ENCODE measurements at regions not wholly inside any gene's neighbourhood (a gene's known extent, or its start where the extent isn't known, plus 50 kb on each side); places are given as distances from the start of the nearest gene placed in this dataset.

DNA sequence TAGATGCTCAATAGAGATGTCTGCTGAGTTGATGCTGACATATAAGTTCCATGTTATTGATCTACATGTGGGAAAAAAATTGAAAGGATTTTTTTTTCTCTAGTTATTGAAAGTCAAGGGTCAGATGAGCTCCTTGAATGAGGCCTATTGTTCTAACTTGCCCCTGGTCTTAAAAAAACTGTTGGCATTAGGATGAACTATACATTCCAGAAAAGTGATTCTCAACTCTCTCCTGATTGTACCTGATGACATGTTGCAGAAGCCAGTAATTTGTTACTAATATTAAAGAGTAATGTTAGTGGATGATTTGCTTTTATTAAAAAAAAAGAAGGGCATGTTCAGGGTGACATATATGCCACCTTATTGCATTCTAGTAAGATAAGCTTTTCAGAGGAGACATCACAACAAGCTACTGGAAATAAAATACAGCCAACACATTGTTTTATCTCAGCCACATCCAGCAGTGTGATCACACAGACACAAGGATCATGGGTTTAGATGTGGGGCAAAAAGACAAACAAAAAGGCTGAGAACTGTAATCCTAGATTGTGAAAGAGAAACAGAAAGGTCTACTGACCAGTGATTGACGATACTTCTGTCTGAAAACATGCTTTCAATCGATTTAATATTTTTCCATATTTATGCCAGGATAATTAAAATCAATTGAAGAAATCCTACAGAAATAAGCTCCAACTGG lies 1314.1 kb upstream of the C9orf72 start:
- DNase-seq = no peak

DNA sequence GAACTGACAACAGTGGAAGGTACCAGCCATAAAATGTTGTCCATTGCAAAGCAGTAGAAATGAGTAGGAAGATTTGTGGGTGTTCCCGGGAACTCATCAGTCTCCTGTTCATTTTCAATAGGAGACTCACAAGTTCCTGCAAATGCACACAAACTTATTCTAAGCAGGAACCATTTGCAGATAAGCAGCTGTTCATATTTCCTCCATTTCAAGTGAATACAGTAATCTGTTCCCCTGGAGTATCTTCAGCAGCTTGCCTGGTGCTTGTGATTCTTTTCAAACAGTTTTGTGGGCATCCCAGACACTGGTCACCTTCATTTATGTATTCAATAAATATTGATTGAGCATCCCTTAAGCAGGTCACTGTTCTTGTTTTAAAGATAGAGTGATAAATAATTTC lies 1315.5 kb upstream of the C9orf72 start:
- DNase-seq = no peak

DNA sequence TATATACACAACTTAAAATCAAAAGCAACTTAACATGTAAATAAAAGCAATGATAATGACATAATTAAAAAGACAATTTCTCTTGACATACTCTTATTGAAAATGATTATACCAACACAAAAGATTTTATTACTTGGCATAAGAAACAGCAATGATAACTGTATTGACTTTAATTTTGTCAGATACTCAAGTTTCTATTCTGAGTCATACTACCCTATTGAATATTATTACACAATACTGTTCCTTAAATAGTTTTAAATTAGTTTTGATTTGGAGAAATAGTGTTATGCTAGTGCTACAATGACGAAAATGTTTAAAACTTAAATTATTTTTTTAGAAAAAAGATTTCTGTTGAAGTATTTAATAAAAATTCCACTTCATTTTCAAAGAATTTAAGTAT lies 1319.3 kb upstream of the C9orf72 start:
- DNase-seq = no peak

DNA sequence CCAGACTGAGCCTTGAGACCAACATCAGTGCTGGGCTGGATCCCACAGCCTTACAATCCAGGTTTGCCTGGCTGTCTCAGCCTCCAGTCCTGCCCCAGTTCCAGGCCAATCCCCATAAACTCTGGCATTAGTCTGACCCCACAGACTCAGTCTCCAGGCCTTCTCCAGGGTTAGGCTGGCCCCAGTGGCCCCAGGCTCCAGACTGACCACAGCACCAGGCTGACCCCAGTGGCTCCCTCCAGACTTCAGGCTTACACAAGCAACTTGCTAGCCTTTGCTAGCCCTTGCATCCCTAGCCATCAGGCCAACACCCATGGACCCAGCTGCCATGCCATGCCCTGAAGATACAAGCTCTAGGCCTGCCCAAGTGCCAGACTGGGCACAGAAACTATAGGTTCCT lies 1326.0 kb upstream of the C9orf72 start:
- DNase-seq = no peak

DNA sequence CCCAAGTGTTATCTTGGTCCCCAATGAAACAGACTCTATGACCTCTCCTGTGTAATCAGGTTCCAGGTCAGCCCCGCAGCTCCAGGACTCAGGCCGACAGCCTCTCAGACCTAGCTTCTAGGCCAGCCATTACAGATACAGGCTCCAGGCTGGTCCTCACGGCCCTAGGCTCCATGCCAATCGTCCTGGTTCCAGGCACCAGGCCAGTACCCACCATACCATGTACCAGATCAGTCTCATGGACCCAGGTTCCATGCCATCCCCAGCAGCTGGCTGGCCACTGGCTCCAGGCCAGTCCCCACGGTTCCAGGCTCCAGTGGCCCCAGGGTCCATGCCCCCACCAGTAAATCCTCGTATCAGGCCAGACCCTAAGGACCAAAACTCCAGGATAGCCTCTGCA lies 1326.6 kb upstream of the C9orf72 start:
- no peak for DNase-seq

DNA sequence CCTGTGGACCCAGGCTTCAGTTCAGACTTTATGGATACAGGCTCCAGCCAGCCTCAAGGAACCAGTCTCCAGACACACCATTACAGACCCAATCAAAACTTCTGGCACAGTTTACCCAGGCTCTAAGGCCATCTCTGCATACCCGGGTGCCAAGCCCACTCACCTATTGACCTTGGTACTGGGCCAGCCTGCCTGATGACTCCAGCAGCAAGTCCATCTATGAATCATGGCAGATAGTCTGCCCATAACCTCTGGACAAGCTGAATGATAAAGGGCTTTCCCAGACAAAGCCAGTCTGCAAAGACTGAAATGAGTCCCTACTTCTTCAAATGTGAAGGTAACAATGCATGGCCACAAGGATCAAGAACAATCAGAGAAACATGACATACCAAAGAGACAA lies 1327.1 kb upstream of the C9orf72 start:
- DNase-seq = no peak

DNA sequence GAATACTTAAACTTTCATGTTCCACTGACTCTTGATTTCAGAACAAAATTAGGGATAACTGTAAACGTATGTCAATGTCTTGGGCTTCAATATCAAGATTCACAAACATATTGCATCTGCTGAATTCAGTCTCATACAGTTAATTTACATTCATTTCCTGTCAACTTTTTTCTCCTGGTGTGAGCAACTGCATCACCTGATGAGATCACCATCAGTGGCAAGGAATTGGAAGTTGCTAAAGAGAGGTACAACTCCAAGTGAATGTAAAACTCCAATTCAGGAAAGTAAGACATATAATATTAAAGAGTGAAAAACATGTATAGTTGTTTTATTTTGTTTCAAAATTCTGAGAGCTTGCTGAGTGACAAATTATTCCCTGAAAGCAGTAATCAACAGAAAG lies 1336.2 kb upstream of the C9orf72 start:
- no peak for DNase-seq

DNA sequence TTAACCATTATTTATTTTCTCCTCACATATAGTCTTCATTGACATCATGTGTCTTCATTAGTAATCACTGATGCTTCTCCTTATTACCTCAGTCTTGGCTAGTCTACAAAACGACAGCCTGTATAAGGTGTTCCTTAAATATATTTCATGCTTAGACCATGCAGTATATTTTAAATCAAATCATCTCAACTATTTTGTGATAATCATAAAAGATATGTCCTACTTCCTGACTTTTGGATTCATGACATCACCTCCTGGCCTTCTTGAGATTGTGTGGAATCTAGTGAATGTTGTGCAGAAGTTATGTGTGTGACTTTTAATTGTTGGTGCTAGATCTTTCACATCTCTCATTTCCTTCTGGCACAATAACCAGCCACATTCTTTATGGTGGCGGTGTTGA lies 1339.3 kb upstream of the C9orf72 start:
- DNase-seq = no peak

DNA sequence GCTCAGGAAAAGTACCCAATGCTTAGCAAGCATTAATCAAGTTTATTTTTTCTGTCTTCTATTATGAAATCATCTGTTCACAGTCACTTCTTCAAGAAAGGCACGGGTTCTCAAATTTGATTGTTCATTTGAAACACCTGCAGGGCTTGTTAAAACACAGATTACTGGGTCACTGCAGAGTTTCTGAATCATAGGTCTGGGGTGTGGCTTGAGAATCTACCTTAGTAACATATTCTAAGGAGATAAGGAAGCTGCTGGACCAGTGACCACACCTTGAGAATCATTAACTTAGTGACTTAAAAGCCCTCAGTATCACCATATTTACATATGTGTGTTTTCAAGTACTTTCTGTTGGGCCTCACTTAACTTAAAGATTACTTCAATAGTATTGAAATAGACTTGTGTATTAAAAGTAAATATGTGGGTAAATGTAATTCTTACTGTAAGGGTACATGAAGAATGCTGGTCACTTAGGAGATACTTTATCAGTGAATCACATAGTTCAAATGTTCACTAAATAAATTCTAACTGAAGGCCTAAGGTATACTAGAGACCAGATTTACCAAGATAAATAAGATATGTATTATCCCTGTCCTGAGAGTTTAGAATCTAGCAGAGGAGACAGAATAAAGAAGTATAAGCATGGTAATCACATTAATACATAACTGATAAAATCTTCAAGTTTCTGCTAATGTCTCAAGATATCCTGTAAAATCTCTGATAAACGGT lies 1342.1 kb upstream of the C9orf72 start:
- DNase-seq = no peak

DNA sequence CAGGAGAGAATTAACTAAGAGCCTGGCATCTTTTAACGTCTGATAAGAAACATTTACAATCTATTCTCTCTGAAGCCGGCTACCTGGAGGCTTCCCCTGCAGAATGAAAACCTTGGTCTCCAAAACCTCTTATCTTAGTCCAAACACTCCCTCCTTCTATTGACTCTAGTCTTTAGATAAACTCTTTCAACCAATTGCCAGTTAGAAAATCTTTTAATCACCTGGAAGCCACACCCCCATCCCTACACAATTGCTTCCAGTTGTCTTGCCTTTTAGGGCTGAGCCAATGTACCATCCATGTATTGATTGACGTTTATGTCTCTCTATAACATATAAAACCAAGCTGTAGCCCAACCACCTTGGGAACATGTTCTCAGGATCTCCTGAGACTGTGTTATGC lies 1343.1 kb upstream of the C9orf72 start:
- DNase-seq = no peak

DNA sequence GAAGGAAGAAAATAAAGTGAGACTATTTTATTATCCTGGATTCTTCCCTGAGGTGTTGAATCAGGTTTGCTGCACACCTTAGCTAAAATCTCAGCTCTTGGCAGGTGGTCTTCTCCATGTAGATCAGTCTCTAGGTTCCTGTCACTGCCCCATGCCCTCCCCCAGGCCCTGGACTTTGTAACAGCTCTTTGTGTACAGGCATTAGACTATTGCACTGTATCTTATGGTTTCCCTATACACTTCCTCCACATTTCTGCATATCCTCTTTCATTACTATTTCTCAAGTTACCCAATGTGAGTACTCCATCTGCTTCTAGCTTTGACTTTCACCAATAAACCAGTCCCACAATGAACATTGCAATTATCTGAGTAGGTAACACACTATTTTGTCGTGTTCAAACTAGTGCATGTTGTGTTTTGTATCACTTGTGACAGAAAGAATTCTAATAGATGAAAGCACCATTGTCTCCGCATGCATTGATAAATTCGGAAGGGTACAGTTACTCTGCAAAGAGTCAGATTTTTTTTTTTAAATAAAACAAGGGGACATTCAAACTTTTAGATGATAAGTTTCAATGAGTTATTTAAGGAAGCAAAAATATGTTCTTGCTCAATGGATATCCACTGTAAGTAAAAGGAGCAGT lies 1348.7 kb upstream of the C9orf72 start:
- DNase-seq = no peak

DNA sequence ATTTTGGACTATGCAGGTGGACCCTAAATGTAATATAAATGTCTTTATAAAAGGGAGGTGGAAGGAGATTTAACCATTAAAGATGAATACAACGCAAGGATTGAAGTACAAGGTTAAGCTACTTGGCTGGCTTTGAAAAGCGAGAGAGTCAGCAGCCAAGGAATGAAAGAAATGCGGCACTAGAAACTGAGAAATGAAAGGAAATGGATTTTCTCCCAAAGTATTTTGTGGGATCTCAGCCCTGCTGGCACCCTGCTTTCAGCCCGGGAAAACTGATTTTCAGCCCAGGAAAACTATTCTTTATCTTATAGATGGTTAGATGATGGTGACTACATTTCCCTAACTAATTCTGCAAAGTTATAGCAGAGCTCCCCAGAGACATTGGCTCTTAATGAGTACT lies 1349.6 kb upstream of the C9orf72 start:
- no peak for DNase-seq

DNA sequence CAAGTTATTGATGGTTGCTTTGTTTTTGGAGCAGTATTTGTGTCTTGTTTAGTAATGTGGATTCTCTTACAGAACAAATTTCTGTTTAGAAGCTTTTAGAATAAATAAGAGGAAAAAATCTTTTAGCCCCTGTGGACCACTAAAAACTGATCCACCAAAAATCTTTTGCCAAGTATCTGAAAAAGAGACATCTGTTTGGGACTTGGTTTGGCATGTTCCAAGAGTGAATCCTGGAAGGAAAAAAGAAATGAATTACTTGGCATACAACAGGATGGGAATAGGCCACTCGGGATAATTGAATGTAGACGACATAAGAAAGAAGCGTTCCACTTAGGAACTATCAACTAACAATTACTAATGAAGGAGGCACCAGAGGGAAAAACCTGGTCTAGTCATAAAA lies 1350.1 kb upstream of the C9orf72 start:
- no peak for DNase-seq

DNA sequence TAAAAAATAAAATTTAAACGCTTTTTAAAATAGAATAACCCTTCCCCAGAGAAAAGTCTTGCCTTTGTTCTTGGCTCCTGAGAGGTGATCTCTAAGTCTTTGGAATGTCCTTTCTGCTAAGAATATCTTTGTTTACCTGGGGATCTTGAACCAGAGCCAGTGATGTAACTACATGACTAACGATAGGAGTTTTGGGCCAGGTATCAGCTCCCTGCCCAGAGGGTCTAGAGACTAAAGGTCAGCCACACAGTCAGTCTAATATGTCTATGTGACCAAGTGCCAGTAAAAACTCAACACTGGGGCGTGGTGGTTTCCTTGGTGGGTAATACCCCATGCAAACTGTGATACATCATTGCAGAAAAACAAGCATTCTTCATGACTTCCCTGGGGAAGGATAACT lies 1351.9 kb upstream of the C9orf72 start:
- DNase-seq = no peak

DNA sequence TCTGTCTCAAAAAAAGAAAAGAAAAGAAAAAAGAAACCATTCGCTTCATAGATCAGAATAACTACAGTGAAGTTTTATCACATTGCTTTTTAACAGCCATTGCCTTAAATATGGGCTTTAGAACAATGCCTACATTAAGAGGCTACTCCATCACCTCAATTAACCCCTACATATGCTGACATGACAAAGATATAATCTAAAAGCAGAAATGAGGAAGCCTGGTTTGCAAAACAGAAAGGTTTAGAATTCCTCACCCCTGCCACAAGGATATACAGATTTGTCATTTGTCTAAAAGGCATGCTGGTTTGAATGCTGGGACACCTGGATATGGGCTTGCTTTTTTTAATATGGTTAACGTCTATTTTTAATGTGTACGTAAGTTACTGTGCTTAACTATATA lies 1353.0 kb upstream of the C9orf72 start:
- no peak for DNase-seq

DNA sequence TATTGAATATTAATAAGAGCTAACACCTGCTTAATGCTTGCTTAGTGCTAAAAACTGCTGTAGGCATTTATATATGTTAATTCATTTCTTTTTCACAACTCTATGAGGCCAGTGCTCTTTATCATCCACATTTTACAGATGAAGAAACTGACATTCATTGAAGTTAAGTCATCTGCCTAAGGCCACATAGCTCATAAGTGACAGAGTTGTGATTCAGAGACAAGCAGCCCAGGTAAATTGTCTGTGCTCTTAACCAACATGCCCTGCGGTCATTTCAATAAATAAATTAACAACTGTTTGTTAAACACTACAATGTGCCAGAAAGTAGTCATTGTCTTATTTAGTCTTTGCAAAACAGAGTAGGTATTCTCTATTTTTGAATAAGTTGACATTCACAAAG lies 1354.4 kb upstream of the C9orf72 start:
- DNase-seq = no peak

DNA sequence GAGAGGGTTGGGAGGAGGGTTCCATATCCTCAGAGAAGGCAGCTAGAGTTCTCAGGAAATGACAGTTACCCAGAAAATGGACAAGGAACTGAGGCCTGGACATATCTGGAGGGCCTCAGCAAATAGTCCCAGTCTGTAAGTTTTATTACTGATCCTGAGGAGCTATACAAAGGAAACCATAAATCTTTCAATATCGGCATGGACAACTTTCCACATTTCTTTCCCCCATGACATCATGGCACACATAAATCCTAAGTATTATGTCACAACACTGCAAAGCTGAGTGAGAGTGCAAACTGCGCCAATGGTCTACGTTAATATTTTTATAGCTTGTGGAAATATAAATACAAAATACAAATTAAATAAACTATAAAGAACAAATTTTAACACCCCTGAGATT lies 1356.2 kb upstream of the C9orf72 start:
- no peak for DNase-seq

DNA sequence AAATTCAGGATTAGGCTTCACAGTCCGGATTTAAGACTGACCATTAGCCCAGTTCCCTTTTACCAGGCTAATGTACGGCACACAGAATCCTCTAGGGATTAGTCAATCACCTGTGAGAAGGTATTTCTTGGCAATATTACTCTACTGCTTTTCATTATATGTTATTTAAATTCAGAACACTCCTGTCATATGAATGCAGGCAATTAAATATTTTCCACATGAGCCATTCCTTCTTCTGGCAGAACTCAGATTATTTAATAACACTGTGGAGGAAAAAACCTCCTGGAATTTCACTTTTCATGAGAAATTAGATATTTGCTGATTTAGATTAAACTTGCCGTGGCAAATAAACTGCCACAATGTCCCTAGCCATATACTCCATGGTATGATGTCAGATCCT lies 1357.5 kb upstream of the C9orf72 start:
- no peak for DNase-seq

DNA sequence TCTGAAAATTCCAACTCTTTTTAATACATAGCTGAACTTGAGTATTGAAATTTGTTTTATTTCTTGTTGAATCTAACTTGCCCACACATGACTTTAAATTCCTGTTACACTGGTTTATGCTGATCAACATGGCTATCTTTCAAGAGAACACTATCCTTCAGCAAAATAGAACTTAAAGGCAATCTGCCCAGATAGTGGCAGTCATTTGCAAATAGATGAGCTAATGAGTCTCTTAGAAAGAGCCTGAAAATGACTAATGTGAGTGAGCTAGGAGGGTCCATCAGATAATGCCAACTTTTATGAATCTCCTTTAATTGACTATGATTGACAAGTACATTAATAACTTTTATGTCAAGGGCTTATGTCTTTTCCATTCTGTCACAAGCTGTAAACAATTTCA lies 1360.8 kb upstream of the C9orf72 start:
- DNase-seq = no peak

DNA sequence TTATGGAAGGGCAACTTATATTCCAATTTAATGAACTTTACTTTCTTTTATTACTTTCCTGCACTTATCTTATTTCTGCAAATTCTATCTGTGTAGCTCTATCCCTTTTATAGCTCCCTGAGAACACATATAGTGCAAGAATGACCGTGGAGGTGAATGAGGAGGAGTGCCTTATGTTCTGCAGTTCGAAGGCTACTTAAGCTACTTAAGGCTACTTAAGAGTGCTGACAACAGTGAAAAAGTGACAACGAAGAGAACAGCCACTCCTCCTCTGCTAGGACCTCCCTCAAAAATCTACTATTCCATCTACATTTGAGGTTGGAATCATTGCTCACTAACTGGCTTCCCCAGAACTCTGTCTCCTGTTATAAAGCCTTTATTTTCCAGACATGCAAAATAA lies 1365.7 kb upstream of the C9orf72 start:
- DNase-seq = no peak

DNA sequence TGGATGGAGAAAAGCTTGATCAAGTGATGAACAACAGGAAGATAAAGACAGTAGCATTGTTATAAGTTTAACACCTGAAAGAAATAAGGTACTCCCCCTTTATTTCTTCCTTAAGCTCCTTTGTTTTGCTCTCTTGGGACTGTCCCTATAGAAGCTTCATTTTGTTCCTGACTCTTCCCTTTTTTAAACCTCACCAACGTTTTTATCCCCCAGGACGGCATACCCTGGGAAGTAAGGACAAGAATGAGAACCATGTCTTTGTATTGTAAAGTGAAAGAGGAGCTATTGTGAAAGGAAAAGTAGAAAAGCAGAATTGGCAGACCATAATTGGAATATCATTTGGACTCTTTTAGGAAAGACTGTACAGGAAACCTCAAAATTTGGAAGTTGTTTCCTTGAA lies 1368.6 kb upstream of the C9orf72 start:
- DNase-seq = no peak

DNA sequence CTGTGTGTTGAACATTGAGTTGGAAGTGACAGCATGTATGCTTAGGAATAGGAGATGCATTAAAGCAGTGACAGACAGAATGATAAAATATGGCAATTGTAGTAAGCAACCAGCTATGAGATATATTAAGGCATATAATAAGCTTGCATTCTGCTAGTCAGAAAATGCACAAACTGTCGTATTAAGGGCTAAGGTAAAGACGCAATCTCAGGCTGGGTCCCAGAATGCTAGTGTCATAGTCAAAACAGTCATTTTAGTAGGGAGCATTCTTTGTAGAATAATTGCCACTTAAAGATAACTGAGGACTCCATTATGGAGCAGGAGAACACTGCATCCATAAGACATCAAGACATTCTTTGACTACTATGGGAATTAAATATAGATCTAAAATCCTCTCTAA lies 1369.7 kb upstream of the C9orf72 start:
- DNase-seq = no peak

DNA sequence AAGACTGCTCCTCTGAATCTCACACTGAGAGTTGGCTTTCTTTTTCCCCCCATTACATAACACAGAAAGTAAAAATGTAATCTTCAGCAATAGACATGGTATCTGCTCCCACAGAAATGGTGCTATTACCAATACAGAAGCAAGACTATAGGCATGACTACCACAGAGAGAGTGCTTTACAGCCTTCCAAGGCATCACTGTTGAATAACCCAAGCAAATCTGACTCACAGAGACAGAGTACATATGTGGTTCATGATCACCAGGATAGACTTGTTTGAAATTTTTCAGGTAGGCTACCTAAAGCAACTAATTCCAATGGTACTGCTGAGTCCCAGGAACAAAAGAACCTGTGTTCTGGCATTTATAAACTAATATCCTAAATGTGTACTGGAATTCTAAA lies 1373.4 kb upstream of the C9orf72 start:
- no peak for DNase-seq

DNA sequence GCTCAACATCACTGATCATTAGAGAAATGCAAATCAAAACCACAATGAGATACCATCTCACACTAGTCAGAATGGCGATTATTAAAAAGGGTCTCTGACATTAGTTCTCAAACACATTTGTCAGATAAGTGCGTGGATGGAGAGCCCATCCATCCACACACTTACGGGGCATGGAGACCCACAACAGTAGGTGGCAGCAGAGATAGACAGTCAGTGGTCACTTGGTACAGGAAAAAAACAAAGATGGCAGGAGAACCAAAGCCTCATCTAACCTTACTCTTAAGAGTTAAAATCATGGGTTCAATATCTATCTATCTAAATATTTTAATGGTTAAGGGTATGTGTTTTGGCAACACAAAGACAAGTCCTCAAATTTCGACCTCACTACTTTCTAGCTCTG lies 1378.7 kb upstream of the C9orf72 start:
- DNase-seq = no peak

Data from right forelimb (tissue), 1 donor.